ENCODE measurements at regions not wholly inside any gene's neighbourhood (a gene's known extent, or its start where the extent isn't known, plus 50 kb on each side); places are given as distances from the start of the nearest gene placed in this dataset.
A peak's percentile ranks its signal among the peaks of the same experiment; 100 is the strongest.
"Not testable (repeated sequence)": the region's sequence is repeated elsewhere in the genome, so short reads cannot be mapped to it uniquely, and the experiment has no call there.

GRCh38 chr7:92972441-92972840 lies 136.1 kb upstream of the CDK6 start:
- no peak for DNase-seq

GRCh38 chr7:92969061-92969460 lies 132.7 kb upstream of the CDK6 start:
- no peak for DNase-seq

- no peak for DNase-seq
These were observed 132.1 kb upstream of the CDK6 start for GRCh38 chr7:92968502-92968901.

- DNase-seq, result no peak
These were observed 130.9 kb upstream of the CDK6 start for GRCh38 chr7:92967238-92967637.

- DNase-seq, result no peak
These were observed 127.8 kb upstream of the CDK6 start for GRCh38 chr7:92964141-92964540.

- DNase-seq, result no peak
These were observed 127.2 kb upstream of the CDK6 start for GRCh38 chr7:92963566-92963965.

- no peak for DNase-seq
These were observed 125.6 kb upstream of the CDK6 start for GRCh38 chr7:92961961-92962360.

GRCh38 chr7:92956575-92956974 lies 120.2 kb upstream of the CDK6 start:
- no peak for DNase-seq

GRCh38 chr7:92955081-92955480 lies 118.7 kb upstream of the CDK6 start:
- DNase-seq, result peak; percentile 29

- DNase-seq, result no peak
These were observed 117.3 kb upstream of the CDK6 start for GRCh38 chr7:92953657-92954056.

GRCh38 chr7:92949748-92950147 lies 113.4 kb upstream of the CDK6 start:
- no peak for DNase-seq

GRCh38 chr7:92945840-92946239 lies 109.5 kb upstream of the CDK6 start:
- no peak for DNase-seq

- DNase-seq, result no peak
These were observed 108.3 kb upstream of the CDK6 start for GRCh38 chr7:92944633-92945032.

- DNase-seq, result not testable (repeated sequence)
These were observed 106.3 kb upstream of the CDK6 start for GRCh38 chr7:92942706-92943105.

- no peak for DNase-seq
These were observed 103.4 kb upstream of the CDK6 start for GRCh38 chr7:92939666-92940360.

- DNase-seq, result no peak
These were observed 97.7 kb upstream of the CDK6 start for GRCh38 chr7:92934096-92934495.

GRCh38 chr7:92932450-92932849 lies 96.1 kb upstream of the CDK6 start:
- DNase-seq, result no peak

GRCh38 chr7:92930404-92930803 lies 94.0 kb upstream of the CDK6 start:
- DNase-seq, result no peak

- DNase-seq, result no peak
These were observed 90.3 kb upstream of the CDK6 start for GRCh38 chr7:92926697-92927044.

- DNase-seq, result no peak
These were observed 89.7 kb upstream of the CDK6 start for GRCh38 chr7:92925876-92926696.

GRCh38 chr7:92924800-92925199 lies 88.4 kb upstream of the CDK6 start:
- no peak for DNase-seq

- no peak for DNase-seq
These were observed 80.9 kb upstream of the CDK6 start for GRCh38 chr7:92917230-92917629.

- DNase-seq, result peak; percentile 74
These were observed 80.4 kb upstream of the CDK6 start for GRCh38 chr7:92916770-92917224.

- no peak for DNase-seq
These were observed 79.0 kb upstream of the CDK6 start for GRCh38 chr7:92915348-92915747.

GRCh38 chr7:92914645-92915044 lies 78.3 kb upstream of the CDK6 start:
- no peak for DNase-seq

Measured in EL (cell line).